GM18499 (cell line): ENCODE measurements at regions not wholly inside any gene's neighbourhood (a gene's known extent, or its start where the extent isn't known, plus 50 kb on each side); places are given as distances from the start of the nearest gene placed in this dataset.

Experiments
- ATAC-seq: cut with Tn5 transposase; IDR thresholded peaks from one replicate; pipeline ENCODE4 v1.9.1; 2021; ENCODE audit warnings: moderate number of reproducible peaks; ENCODE audit not compliant: insufficient read depth, unreplicated experiment

DNA sequence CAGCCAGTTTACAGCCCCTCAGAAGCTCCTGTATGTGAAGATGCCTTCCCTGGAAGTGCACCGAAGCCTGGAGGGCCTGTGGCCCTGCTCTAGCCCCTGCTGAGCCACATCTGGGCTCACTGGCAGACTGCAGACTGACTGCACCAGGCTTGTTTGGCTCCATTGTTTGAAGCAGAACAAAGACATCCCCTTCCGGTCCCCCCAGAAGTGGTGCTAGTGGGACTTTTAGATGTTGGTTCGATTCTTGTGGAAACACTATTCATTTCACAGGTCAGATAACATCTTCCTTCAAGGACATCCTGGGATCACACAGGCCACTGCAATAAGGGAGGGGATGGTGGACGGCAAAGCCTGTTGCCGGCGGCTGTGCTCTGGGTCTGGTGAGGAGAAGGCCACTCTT lies 57.8 kb upstream of the CBLN2 start:
- no peak for ATAC-seq

DNA sequence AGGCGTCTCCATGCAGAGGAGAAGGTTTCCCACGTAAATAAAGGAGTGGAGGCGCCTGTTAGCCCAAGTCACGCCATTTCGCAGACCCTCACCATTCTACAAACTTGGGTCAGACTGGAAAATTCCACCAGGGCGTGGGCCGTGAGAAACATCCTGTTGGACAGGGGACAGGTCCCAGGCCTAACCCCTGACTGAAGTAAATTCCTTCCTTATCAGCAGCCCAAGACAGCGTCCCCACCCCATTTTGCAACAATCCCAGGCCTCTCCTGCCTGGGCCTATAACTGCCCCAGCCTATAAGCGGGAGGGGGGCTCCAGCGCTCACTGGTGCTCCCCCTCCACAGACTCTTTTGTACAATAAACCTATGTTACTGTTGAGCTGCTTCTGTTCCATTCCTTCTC lies 57.3 kb upstream of the CBLN2 start:
- ATAC-seq: no peak
